SK-N-SH (cell line): ENCODE measurements at regions not wholly inside any gene's neighbourhood (a gene's known extent, or its start where the extent isn't known, plus 50 kb on each side); places are given as distances from the start of the nearest gene placed in this dataset.
A peak's percentile ranks its signal among the peaks of the same experiment; 100 is the strongest.

ENCODE experiments used
- CTCF ChIA-PET: fragments of 300-600, 350-600 bp; formaldehyde crosslinking; extraction: SDS; loops from one replicate; lab custom pipeline; 2021; lab: Yijun Ruan, JAX
- POLR2A ChIA-PET: fragments of 350-600 bp; sonication (Branson Sonifier 250); formaldehyde crosslinking; extraction: SDS; loops from one replicate; lab custom pipeline; 2020; ENCODE audit warnings: antibody characterized with exemption, inconsistent platforms; lab: Yijun Ruan, JAX
- DNase-seq: peaks from one replicate; pipeline ENCODE4 v3.0.0; 2012
- H2AFZ ChIP-seq: fragments of 200-600 bp; sonication (generic); 2 replicates; pipeline ENCODE4 v1.8.1; 2016; ENCODE audit warnings: antibody characterized with exemption, mild to moderate bottlenecking, low read depth
- H3F3A ChIP-seq: fragments of 200-600 bp; sonication (generic); replicated peaks from 2 replicates; pipeline ENCODE3; 2016; ENCODE audit warnings: antibody characterized with exemption, mild to moderate bottlenecking; ENCODE audit not compliant: insufficient read depth
- H3K27ac ChIP-seq, 2 experiments: fragments of 200-500 bp in 1 of 2; fragments of 200-600 bp in 1 of 2; sonication (Bioruptor generic) in 1 of 2; sonication (generic), shearing (Covaris generic) in 1 of 2; 2 replicates each; pipeline versions ENCODE4 v1.5.1 to v1.6.1; 2014 to 2016; ENCODE audit warnings: low read depth in 2 of 2, inconsistent platforms in 1 of 2, low read length in 1 of 2, mild to moderate bottlenecking in 1 of 2, mixed read lengths in 1 of 2
- H3K27me3 ChIP-seq: fragments of 200-600 bp; sonication (generic), shearing (Covaris generic); 2 replicates; pipeline ENCODE4 v1.6.1; 2016; ENCODE audit warnings: mixed run types; ENCODE audit not compliant: insufficient read depth
- H3K36me3 ChIP-seq, 2 experiments: fragments of 200-500 bp in 1 of 2; fragments of 200-600 bp in 1 of 2; sonication (Bioruptor generic) in 1 of 2; sonication (generic) in 1 of 2; replicated peaks in 1 of 2; 2 replicates each; pipeline versions ENCODE3 to v1.5.1; 2014 to 2016; ENCODE audit warnings: low read length in 1 of 2, mild to moderate bottlenecking in 1 of 2; ENCODE audit not compliant: insufficient read depth in 2 of 2, control insufficient read depth in 1 of 2
- H3K4me1 ChIP-seq, 2 experiments: fragments of 200-500 bp in 1 of 2; fragments of 200-600 bp in 1 of 2; sonication (Bioruptor generic) in 1 of 2; sonication (generic), shearing (Covaris generic) in 1 of 2; 2 replicates each; pipeline versions ENCODE4 v1.5.1 to v1.6.1; 2014 to 2016; ENCODE audit warnings: low read depth in 1 of 2, low read length in 1 of 2, mixed run types in 1 of 2; ENCODE audit not compliant: insufficient read depth in 2 of 2, control insufficient read depth in 1 of 2
- H3K4me2 ChIP-seq: fragments of 200-600 bp; sonication (generic), shearing (Covaris generic); 2 replicates; pipeline ENCODE4 v1.6.1; 2017; ENCODE audit warnings: mixed run types
- H3K4me3 ChIP-seq, 2 experiments: fragments of 200-500 bp in 1 of 2; fragments of 200-600 bp in 1 of 2; sonication (Bioruptor generic) in 1 of 2; sonication (generic), shearing (Covaris generic) in 1 of 2; 2 replicates each; pipeline versions ENCODE4 v1.5.1 to v1.8.1; 2014 to 2016; ENCODE audit warnings: low read depth in 2 of 2, inconsistent platforms in 1 of 2, low read length in 1 of 2, mild to moderate bottlenecking in 1 of 2, mixed read lengths in 1 of 2, moderate library complexity in 1 of 2
- H3K79me2 ChIP-seq: fragments of 200-600 bp; sonication (generic); 2 replicates; pipeline ENCODE4 v1.8.1; 2017; ENCODE audit warnings: mild to moderate bottlenecking; ENCODE audit not compliant: insufficient read depth
- H3K9ac ChIP-seq: fragments of 200-600 bp; sonication (generic); 2 replicates; pipeline ENCODE4 v1.6.1; 2017; ENCODE audit warnings: mixed run types
- H3K9me2 ChIP-seq: fragments of 200-600 bp; sonication (generic); 2 replicates; pipeline ENCODE4 v1.6.1; 2017; ENCODE audit warnings: mixed run types
- H3K9me3 ChIP-seq: fragments of 200-600 bp; sonication (generic); 2 replicates; pipeline ENCODE4 v1.6.1; 2017; ENCODE audit warnings: mixed run types, mild to moderate bottlenecking, moderate library complexity
- H4K20me1 ChIP-seq: fragments of 200-600 bp; sonication (generic); 2 replicates; pipeline ENCODE4 v1.6.1; 2017; ENCODE audit warnings: mild to moderate bottlenecking, mixed run types; ENCODE audit not compliant: insufficient read depth
- CHD2 ChIP-seq: fragments of 150-350 bp; IDR thresholded peaks from 2 replicates; pipeline ENCODE4 v1.6.1; 2018; ENCODE audit warnings: low read length; ENCODE audit not compliant: partially characterized antibody
- FOSL2 ChIP-seq: IDR thresholded peaks from 2 replicates; pipeline ENCODE4 v1.4.0; 2012; ENCODE audit warnings: low read depth, mild to moderate bottlenecking, moderate library complexity, borderline replicate concordance
- JUND ChIP-seq: IDR thresholded peaks from 2 replicates; pipeline ENCODE4 v1.4.0; 2012
- MEF2A ChIP-seq: IDR thresholded peaks from 2 replicates; pipeline ENCODE4 v1.4.0; 2012; ENCODE audit warnings: low read depth, borderline replicate concordance
- RAD21 ChIP-seq: IDR thresholded peaks from 2 replicates; pipeline ENCODE4 v1.6.1; 2012; ENCODE audit warnings: mild to moderate bottlenecking, low read length
- RCOR1 ChIP-seq: fragments of 150-350 bp; IDR thresholded peaks from 2 replicates; pipeline ENCODE4 v1.6.1; 2017; ENCODE audit warnings: antibody characterized with exemption, low read length
- RFX5 ChIP-seq: IDR thresholded peaks from 2 replicates; pipeline ENCODE4 v1.6.1; 2012; ENCODE audit warnings: mild to moderate bottlenecking, improper control_type of control experiment, low read length
- SMC3 ChIP-seq: IDR thresholded peaks from 2 replicates; pipeline ENCODE4 v1.6.1; 2012; ENCODE audit warnings: low read depth, low read length, improper control_type of control experiment
- WGBS: methylation state at CpG from one replicate; pipeline ENCODE4 v1.1.6; 2017; ENCODE audit warnings: low lambda C conversion rate; 5-methylcytosine and 5-hydroxymethylcytosine counted together
- TF ChIP-seq, protein P1 (sequence below): fragments of 150-350 bp; IDR thresholded peaks from 2 replicates; pipeline ENCODE4 v1.6.1; 2017; ENCODE audit warnings: antibody characterized with exemption, low read length, low read depth, borderline replicate concordance
- TF ChIP-seq, protein P2 (sequence below): fragments of 150-350 bp; IDR thresholded peaks from 2 replicates; pipeline ENCODE4 v1.6.1; 2016; ENCODE audit warnings: mild to moderate bottlenecking, low read depth, low read length
- TF ChIP-seq, protein P3 (sequence below): fragments of 200-600 bp; sonication (generic); IDR thresholded peaks from 2 replicates; pipeline ENCODE4 v1.6.1; 2017; ENCODE audit warnings: antibody characterized with exemption, mild to moderate bottlenecking, moderate library complexity
- TF ChIP-seq, protein P4 (sequence below): IDR thresholded peaks from 2 replicates; pipeline ENCODE4 v1.4.0; 2012; ENCODE audit warnings: low read depth

DNA sequence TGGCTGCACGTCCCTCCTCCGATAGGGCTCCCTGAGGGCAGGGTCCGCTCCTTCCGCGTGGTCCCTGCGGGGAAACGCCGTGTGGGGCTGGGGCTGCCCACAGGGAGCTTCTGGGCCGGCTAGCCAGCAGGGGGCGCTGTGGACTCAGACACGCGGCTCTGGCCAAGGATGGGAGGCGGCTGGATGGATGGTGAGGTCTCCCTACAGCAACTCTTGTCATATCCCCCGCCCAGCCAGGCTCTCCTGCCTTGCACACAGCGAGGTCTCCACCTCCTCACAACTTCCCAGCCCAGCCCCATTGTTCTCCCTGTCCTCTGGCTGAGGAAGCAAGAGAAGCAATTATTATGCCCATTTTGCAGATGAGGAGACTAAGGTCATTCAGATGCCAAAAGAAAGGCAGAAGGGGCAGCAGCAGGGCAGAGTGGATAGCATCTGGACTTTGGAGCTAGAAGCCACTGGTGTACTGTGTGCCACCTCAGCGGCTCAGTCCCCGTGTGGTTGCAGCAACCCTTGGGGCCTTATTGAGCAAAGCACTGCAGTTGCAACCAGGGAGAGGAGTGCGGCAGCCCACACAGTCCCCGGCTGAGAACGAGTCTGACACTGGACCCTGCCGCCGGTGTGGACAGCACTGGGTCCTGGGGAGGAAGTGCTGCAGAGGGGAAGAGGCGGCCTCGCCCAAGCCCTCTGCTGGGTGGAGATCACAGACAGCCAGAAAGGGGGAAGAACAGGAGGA, 99.0 kb downstream of the ZFP36L2 start:
- DNase-seq = peak; percentile 75
- CTCF ChIA-PET = interaction anchor here (0.6 to 2.4 kb wide), 17 partner anchors 9 to 411 kb away, joined by 3 to 8 read pairs (median 4); partner anchors contain the start of gene ZFP36L2
- peaks cover 8 to 11% of the 10 kb centered on the region in 2 experiments; a peak in 2 of 4 replicates for H3K4me1 ChIP-seq
- no peaks in the 10 kb centered on the region for H3K9me3 ChIP-seq
- H3K27ac ChIP-seq = no peak overlapping the region
- H3K36me3 ChIP-seq = no peaks in the 10 kb centered on the region
- no peaks in the 10 kb centered on the region for H3K9me2 ChIP-seq
- no peaks in the 10 kb centered on the region for H3K27me3 ChIP-seq
- POLR2A ChIA-PET = interaction anchor here (0.6 kb wide), 1 partner anchor 100 kb away, joined by 3 read pairs; no protein-coding TSS in a partner anchor
- no peaks in the 10 kb centered on the region for H4K20me1 ChIP-seq
- no peaks in the 10 kb centered on the region for H3K79me2 ChIP-seq
- no peaks in the 10 kb centered on the region for H3F3A ChIP-seq
- no peak overlapping the region for H2AFZ ChIP-seq
- no peak overlapping the region for H3K9ac ChIP-seq
- no peak overlapping the region for H3K4me2 ChIP-seq
- no peak for TF ChIP-seq MEF2A
- no peak for TF ChIP-seq RFX5
- peak; percentile 23 for TF ChIP-seq SMC3
- TF ChIP-seq, protein P1, sequence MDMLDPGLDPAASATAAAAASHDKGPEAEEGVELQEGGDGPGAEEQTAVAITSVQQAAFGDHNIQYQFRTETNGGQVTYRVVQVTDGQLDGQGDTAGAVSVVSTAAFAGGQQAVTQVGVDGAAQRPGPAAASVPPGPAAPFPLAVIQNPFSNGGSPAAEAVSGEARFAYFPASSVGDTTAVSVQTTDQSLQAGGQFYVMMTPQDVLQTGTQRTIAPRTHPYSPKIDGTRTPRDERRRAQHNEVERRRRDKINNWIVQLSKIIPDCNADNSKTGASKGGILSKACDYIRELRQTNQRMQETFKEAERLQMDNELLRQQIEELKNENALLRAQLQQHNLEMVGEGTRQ = no peak
- no peak for TF ChIP-seq JUND
- TF ChIP-seq RCOR1 = no peak
- TF ChIP-seq, protein P2, sequence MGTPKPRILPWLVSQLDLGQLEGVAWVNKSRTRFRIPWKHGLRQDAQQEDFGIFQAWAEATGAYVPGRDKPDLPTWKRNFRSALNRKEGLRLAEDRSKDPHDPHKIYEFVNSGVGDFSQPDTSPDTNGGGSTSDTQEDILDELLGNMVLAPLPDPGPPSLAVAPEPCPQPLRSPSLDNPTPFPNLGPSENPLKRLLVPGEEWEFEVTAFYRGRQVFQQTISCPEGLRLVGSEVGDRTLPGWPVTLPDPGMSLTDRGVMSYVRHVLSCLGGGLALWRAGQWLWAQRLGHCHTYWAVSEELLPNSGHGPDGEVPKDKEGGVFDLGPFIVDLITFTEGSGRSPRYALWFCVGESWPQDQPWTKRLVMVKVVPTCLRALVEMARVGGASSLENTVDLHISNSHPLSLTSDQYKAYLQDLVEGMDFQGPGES = no peak
- TF ChIP-seq, protein P3, sequence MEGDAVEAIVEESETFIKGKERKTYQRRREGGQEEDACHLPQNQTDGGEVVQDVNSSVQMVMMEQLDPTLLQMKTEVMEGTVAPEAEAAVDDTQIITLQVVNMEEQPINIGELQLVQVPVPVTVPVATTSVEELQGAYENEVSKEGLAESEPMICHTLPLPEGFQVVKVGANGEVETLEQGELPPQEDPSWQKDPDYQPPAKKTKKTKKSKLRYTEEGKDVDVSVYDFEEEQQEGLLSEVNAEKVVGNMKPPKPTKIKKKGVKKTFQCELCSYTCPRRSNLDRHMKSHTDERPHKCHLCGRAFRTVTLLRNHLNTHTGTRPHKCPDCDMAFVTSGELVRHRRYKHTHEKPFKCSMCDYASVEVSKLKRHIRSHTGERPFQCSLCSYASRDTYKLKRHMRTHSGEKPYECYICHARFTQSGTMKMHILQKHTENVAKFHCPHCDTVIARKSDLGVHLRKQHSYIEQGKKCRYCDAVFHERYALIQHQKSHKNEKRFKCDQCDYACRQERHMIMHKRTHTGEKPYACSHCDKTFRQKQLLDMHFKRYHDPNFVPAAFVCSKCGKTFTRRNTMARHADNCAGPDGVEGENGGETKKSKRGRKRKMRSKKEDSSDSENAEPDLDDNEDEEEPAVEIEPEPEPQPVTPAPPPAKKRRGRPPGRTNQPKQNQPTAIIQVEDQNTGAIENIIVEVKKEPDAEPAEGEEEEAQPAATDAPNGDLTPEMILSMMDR = peak; percentile 62
- TF ChIP-seq RAD21 = peak; percentile 50
- TF ChIP-seq, protein P4, sequence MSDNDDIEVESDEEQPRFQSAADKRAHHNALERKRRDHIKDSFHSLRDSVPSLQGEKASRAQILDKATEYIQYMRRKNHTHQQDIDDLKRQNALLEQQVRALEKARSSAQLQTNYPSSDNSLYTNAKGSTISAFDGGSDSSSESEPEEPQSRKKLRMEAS = no peak
- no peak for TF ChIP-seq CHD2
- no peak for TF ChIP-seq FOSL2
- H3K4me3 ChIP-seq = no peak overlapping the region
- 95% methylated on average over 16 of the region's 24 CpGs for WGBS
